Cardiac fibroblast (primary cell): ENCODE measurements at regions not wholly inside any gene's neighbourhood (a gene's known extent, or its start where the extent isn't known, plus 50 kb on each side); places are given as distances from the start of the nearest gene placed in this dataset.

ENCODE experiments used
- DNase-seq, 2 donors: peaks; one replicate each; pipeline versions ENCODE4 v3.0.0 to v3.0.0-alpha.2; 2010; ENCODE audit warnings: low read depth in 2 of 2
- H3K4me3 ChIP-seq, 2 donors: replicated peaks in 1 of 2; 1 replicate in 1 of 2; 2 replicates in 1 of 2; pipeline ENCODE4 v1.5.1; 2011; ENCODE audit warnings: low read depth in 2 of 2, low read length in 2 of 2, mild to moderate bottlenecking in 2 of 2, moderate library complexity in 1 of 2
- CTCF ChIP-seq: IDR thresholded peaks from one replicate; pipeline ENCODE4 v1.5.1; 2011; ENCODE audit warnings: low read depth, mild to moderate bottlenecking, low read length, inconsistent platforms

GRCh38 chr11:111179184-111179910, 66.2 kb upstream of the POU2AF2 start:
- no peak for DNase-seq
- no peak for TF ChIP-seq CTCF
- no peak overlapping the region for H3K4me3 ChIP-seq

DNA sequence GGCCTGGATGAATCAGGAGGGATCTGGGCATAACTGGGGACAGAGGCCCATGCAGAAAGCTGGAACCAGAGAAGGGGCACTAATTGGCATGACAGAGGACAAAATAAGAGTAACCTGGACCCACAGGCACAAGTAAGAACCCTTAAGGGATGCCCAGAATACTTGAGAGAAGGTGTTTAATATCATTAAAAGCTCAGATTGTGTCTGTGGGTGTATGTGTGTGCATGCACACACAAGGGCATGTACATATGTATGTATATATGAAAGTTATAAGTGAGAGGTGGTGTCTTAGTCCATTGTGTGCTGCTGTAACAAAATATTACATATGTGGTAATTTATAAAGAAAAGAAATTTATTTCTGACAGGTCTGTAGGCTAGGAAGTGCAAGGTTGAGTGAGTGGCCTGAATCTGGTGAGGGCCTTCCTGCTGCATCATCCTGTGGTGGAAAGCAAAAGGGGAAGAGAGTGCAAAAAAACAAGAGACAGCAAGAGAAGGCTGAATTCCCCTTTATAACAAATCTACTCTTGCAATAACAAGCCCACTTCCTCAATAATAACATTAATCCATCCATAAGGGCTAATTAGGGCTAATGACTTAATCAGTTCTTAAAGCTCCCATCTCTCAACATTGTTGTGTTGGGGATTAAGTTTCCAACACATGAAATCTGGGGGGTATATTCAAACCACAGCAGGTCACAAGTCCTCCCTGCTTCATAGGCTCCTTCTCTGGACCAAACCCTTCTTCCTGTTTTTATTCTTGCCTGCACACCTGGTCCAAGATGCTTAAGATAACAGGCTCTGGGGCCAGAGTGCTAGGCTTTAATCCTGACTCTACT, 68.3 kb upstream of the POU2AF2 start:
- DNase-seq, result no peak
- no peak overlapping the region for H3K4me3 ChIP-seq
- TF ChIP-seq CTCF, result no peak

DNA sequence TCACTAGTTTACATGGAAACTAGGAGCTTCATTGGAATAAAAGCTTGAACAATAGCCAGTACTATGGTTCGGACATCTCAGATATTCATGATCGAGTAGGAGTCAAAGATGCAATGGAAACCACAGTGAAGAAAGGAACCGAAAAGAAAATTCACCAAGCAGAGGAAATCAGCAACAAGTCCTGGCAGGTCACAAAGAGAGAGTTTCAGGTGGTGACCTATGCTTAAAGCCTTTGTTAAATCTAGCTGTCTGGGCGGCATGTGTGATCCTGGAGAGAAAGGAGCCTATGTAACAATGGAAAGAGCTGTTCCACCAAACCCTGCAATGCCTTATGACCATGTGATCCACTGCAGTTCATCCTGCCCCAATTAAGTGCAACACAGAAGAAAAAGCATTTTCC, 68.9 kb upstream of the POU2AF2 start:
- no peak for TF ChIP-seq CTCF
- no peak for DNase-seq
- no peak overlapping the region for H3K4me3 ChIP-seq

DNA sequence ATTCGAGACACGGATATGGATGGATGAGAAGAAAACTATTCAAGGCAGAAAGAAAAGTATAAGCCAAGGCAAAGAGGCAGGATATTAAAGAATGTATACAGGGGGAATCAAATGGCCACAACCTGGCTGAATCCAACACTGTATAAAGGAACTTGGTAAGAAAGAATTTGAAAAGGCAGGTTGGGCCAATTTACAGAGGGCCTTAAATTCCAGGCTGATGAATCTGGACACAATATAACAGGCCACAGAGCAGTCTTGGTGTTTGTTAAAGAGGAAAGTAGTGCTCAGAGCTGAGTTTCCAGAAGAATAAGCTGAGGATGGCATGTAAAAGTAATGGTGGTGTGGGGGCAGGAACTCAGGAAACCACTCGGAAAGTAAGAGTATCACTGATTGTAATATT, 72.3 kb upstream of the POU2AF2 start:
- DNase-seq, result no peak
- no peak overlapping the region for H3K4me3 ChIP-seq
- no peak for TF ChIP-seq CTCF

DNA sequence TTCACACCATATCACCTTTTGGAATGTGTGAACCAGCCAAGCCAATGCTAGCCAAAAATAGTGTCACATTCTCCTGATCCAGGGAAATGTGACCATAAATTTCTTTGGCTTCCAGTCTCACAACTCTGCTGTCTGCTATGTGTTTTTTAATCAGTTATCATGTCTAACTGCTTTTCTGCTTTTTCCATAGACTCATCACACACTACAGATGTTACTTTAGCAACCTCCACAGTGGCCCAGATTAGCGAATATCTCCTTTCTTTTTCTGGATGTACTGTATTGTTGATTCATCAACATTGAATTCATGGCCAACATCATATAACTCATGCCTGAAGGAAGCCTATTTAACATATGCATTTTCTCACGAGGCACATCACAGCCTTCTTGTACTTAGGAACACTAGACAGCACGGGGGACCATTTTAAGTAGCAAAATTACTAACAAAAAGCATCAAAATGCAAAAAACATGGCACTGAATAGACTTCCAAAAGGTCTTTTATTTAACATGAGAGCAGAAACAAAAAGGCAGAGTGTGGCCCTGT, 73.1 kb upstream of the POU2AF2 start:
- no peak for TF ChIP-seq CTCF
- no peak overlapping the region for H3K4me3 ChIP-seq
- DNase-seq, result no peak

- DNase-seq, result no peak
- no peak for TF ChIP-seq CTCF
- no peak overlapping the region for H3K4me3 ChIP-seq
Measured at GRCh38 chr11:111170761-111171379, 74.7 kb upstream of the POU2AF2 start.
